ENCODE measurements at regions not wholly inside any gene's neighbourhood (a gene's known extent, or its start where the extent isn't known, plus 50 kb on each side); places are given as distances from the start of the nearest gene placed in this dataset.
"Not testable (repeated sequence)": the region's sequence is repeated elsewhere in the genome, so short reads cannot be mapped to it uniquely, and the experiment has no call there.

GRCh38 chr3:82586414-82586813 lies 825.0 kb upstream of the GBE1 start:
- no peaks in the 10 kb centered on the region for H3K9me3 ChIP-seq
- no peak overlapping the region for H3K27ac ChIP-seq
- no peaks in the 10 kb centered on the region for H3K36me3 ChIP-seq
- 53 to 60% methylated on average over 3 of the region's 3 CpGs for WGBS, 2 donors (ENCODE audit: low coverage in 1 of 2)
- no peak for TF ChIP-seq POLR2AphosphoS5 (IDR thresholded peaks at IDR 0.05)
- TF ChIP-seq POLR2A (IDR thresholded peaks at IDR 0.05), result no peak
- TF ChIP-seq EP300 (IDR thresholded peaks at IDR 0.05), result no peak
- no peak for TF ChIP-seq CTCF (IDR thresholded peaks at IDR 0.05)
- no peak overlapping the region for H3K4me3 ChIP-seq
- no peak for ATAC-seq
- H3K4me1 ChIP-seq, result no peaks in the 10 kb centered on the region
- H3K27me3 ChIP-seq, result no peaks in the 10 kb centered on the region

- H3K27ac ChIP-seq, H3K4me1 ChIP-seq, ATAC-seq, H3K9me3 ChIP-seq, H3K27me3 ChIP-seq, H3K36me3 ChIP-seq, H3K4me3 ChIP-seq: not testable (repeated sequence)
- WGBS, 2 donors (ENCODE audit: low coverage in 1 of 2), result 33 to 81% methylated on average over 4 to 5 of the region's 5 CpGs
These were observed 824.6 kb upstream of the GBE1 start for GRCh38 chr3:82586002-82586401.

DNA sequence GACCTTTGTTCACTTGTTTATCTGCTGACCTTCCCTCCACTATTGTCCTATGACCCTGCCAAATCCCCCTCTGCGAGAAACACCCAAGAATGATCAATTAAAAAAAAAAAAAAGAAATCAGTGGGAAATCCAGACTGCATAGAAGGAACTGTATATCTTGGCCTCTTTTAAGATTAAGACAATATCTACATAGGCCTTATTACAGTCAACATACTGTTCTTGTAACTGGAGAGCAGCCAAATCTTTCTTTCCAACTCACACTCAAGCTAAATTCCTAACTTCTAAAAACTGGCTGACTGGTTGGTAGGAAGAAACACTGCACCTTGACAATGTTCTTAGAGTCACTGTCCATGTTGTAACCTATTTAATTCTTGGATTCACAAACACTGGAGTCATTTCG lies 824.1 kb upstream of the GBE1 start:
- H3K4me3 ChIP-seq, H3K36me3 ChIP-seq, H3K27ac ChIP-seq, ATAC-seq, H3K27me3 ChIP-seq, H3K9me3 ChIP-seq, H3K4me1 ChIP-seq: not testable (repeated sequence)
- WGBS, 2 donors (ENCODE audit: low coverage in 1 of 2), result 41 to 84% methylated on average over 2 of the region's 2 CpGs

DNA sequence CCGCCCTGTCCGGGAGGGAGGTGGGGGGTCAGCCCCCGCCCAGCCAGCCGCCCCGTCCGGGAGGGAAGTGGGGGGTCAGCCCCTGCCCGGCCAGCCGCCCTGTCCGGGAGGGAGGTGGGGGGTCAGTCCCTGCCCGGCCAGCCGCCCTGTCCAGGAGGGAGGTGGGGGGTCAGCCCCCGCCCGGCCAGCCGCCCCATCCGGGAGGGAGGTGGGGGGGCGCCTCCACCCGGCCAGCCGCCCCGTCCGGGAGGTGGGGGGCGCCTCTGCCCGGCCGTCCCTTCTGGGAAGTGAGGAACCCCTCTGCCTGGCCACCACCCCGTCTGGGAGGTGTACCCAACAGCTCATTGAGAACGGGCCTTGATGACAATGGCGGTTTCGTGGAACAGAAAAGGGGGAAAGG lies 823.4 kb upstream of the GBE1 start:
- not testable (repeated sequence) for H3K4me3 ChIP-seq, H3K36me3 ChIP-seq, H3K27ac ChIP-seq, ATAC-seq, H3K27me3 ChIP-seq, H3K4me1 ChIP-seq, H3K9me3 ChIP-seq
- no CpG with 5 or more reads among the region's 27 CpGs for WGBS, 2 donors (ENCODE audit: low coverage in 1 of 2)

GRCh38 chr3:82584415-82584814 lies 823.0 kb upstream of the GBE1 start:
- not testable (repeated sequence) for H3K27ac ChIP-seq, H3K36me3 ChIP-seq, H3K9me3 ChIP-seq, ATAC-seq, H3K27me3 ChIP-seq, H3K4me3 ChIP-seq, H3K4me1 ChIP-seq
- WGBS, 2 donors (ENCODE audit: low coverage in 1 of 2), result no CpG with 5 or more reads among the region's 25 CpGs

DNA sequence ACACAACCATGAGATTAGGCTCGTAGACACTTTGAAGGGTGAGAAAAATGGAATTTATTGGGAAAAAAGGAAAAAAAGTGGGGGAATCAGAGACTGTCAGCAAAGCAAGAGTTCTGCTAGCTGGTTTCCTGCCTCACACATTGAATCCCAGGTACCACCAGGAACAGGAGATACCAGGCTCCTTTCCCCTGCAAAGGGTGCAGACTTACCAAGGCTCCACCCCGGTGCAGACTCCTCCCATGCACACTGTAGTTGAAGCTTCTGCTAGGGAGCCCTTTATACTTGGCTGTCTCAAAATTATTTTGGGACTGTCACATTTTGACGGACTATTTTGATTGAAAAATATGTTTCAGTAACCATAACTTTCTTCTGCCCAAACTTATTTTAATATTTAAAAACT lies 819.9 kb upstream of the GBE1 start:
- no peak for ATAC-seq
- WGBS, 2 donors (ENCODE audit: low coverage in 1 of 2), result 64 to 78% methylated on average over 3 of the region's 3 CpGs
- no peaks in the 10 kb centered on the region for H3K9me3 ChIP-seq
- no peak overlapping the region for H3K27ac ChIP-seq
- H3K4me3 ChIP-seq, result no peak overlapping the region
- H3K4me1 ChIP-seq, result no peaks in the 10 kb centered on the region
- TF ChIP-seq POLR2AphosphoS5 (IDR thresholded peaks at IDR 0.05) (no peak), EP300 (IDR thresholded peaks at IDR 0.05) (no peak), CTCF (IDR thresholded peaks at IDR 0.05) (no peak), POLR2A (IDR thresholded peaks at IDR 0.05) (no peak)
- H3K36me3 ChIP-seq, result no peaks in the 10 kb centered on the region
- H3K27me3 ChIP-seq, result no peaks in the 10 kb centered on the region

GRCh38 chr3:82572721-82573120 lies 811.3 kb upstream of the GBE1 start:
- no peak for ATAC-seq
- H3K36me3 ChIP-seq, result no peaks in the 10 kb centered on the region
- H3K27ac ChIP-seq, result no peak overlapping the region
- no peak overlapping the region for H3K4me3 ChIP-seq
- no peaks in the 10 kb centered on the region for H3K27me3 ChIP-seq
- TF ChIP-seq CTCF (IDR thresholded peaks at IDR 0.05), result no peak
- TF ChIP-seq POLR2A (IDR thresholded peaks at IDR 0.05), result no peak
- no peak for TF ChIP-seq POLR2AphosphoS5 (IDR thresholded peaks at IDR 0.05)
- TF ChIP-seq EP300 (IDR thresholded peaks at IDR 0.05), result no peak
- no peaks in the 10 kb centered on the region for H3K9me3 ChIP-seq
- no peaks in the 10 kb centered on the region for H3K4me1 ChIP-seq
